Suppressor macrophage treated with lipopolysaccharide for 4 hours (primary cell): ENCODE measurements at regions not wholly inside any gene's neighbourhood (a gene's known extent, or its start where the extent isn't known, plus 50 kb on each side); places are given as distances from the start of the nearest gene placed in this dataset.
"Not testable (repeated sequence)": the region's sequence is repeated elsewhere in the genome, so short reads cannot be mapped to it uniquely, and the experiment has no call there.

Source experiments
- DNase-seq: peaks from one replicate; pipeline ENCODE4 v3.0.0-alpha.2; 2020

DNA sequence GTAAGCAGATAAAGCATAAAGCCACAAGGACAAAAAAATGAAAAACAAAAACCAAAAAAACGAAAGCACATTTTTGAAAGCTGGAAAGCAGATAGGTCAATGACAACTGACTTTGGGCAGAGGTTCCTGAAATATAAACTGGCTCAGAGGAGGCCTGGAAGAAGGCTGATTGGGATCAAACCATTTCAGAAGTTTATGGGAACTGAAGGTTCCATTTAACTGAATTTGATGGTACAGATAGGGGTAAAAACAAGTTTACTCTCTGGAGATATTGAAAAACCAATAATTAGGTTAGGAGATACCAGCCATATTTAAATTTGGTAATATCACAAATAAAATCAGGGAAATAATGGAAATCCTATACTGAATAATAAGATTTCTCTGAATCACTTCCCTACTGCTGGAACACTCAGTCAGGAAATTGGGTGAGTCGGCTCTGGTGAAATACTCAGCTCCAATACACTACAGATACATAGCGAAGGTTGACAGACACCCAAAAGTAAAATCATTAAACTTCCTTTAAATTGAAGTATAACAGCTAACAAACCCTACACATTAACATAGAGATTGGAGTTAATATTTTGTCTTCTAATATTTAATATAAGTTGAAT lies 1584.3 kb downstream of the STIM2 start:
- no peak for DNase-seq

DNA sequence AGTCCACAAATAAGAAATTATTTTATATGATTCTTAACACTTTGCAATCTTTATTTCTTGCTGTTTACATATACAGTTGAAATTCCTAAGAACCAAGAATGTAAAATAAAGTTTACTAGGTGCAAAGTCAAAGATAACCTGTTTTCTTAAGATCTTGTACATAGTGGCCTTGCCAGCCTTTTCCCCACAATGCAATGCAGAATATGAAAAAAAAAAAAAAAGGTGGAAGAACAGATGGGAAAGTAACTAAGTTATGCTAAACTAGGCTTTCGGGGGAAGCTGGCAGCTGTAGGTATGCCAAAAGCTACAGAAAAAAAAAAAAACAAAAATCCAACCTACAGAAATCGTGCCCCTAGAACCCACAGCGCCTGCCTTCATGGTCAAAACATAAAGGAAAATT lies 1588.4 kb downstream of the STIM2 start:
- no peak for DNase-seq

DNA sequence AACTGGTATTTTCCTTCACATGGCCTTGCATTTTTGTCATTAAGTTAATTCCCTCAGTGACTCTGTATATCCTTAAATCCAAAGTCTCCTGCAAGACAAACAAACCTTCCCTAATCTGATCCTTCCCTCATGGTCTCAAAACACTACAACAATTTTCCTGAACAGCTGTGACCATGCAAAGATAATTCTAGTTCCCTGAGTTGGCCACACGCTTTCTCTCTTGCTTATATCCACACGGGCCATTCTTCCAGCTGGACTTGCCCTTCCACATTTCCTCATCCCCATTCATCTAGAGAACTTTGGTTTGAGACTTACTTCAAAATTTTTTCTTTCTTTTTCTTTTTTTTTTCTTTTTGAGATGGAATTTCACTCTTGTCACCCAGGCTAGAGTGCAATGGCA lies 1590.7 kb downstream of the STIM2 start:
- no peak for DNase-seq

- no peak for DNase-seq
These were observed 1602.4 kb downstream of the STIM2 start for GRCh38 chr4:28462766-28463700.

DNA sequence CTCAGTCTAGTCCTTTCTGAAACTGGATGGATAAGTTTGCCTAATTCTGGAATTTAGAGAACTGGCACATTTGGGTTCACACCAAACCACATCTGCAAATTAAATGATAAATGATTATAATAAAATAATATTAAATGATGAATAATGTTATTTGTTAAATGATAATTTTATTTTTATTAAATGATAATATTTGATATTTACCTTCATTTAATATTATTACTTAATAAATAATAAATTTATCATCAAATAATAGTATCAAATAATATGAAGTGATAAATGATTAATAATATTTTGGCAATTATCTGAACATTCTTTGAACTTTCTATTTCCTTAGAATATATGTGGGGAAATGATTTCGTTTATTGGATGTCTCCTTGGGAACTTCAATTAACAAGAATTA lies 1604.2 kb downstream of the STIM2 start:
- no peak for DNase-seq

- DNase-seq, result not testable (repeated sequence)
These were observed 1606.2 kb downstream of the STIM2 start for GRCh38 chr4:28466886-28467285.

- DNase-seq, result no peak
These were observed 1608.7 kb downstream of the STIM2 start for GRCh38 chr4:28469387-28469786.

GRCh38 chr4:28469886-28470285 lies 1609.2 kb downstream of the STIM2 start:
- DNase-seq, result no peak

DNA sequence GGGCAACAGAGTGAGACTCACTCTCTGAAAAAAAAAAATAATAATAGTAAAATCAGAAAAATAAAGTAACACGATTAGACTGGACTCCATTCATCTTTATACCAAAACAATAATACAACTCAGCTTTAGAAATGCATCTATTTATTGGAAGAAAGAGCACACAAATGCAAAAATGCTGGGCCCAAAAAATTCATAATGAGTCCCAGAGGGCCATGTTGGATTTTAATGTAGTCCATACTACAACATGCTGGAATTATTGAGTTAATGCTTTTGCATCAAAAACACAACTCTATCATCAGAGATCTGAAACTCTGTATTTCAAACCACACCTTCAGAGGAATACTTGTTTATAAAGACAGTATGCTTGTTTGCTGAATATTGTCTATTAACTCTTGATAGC lies 1614.7 kb downstream of the STIM2 start:
- DNase-seq, result no peak

GRCh38 chr4:28479666-28480065 lies 1619.0 kb downstream of the STIM2 start:
- DNase-seq, result no peak

GRCh38 chr4:28481565-28481964 lies 1620.9 kb downstream of the STIM2 start:
- DNase-seq, result no peak

- DNase-seq, result no peak
These were observed 1622.1 kb downstream of the STIM2 start for GRCh38 chr4:28482580-28483270.

- no peak for DNase-seq
These were observed 1627.4 kb downstream of the STIM2 start for GRCh38 chr4:28488021-28488420.

DNA sequence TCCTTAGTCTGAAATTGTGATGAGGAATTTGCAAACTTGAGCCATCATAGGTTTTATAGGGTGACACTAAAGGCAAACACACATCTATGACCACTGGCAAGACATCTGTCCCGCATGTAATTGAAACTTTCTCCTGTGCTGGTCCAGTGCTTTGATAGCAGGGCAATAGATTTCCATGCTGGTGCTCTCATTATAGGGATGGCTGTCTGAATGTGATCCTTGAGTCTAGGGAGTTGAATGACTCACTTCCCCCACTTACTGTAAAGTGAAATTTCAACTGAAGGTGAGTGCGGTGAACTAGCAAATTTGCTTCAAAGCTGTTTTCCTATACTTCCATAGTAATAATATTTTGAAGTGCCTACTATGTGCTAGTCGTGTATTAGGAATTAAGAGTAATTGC lies 1630.0 kb downstream of the STIM2 start:
- DNase-seq, result no peak

DNA sequence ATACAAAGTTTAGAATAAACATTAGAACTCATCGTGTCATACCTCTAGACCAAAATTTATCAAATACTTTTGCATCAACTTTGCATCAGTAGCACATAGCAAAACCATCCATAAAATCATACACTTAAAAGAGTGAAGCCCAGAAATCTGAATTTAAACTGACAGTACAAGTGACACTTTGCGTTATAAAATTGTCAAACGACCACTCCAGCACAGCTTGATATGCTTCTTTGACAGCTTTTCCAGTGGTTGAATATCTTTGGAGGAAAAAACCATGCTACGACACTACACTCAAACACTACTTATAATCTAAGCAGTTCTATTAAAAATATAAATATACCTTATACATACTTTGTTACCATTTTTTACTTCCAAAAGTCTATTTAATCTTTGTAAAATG lies 1644.4 kb downstream of the STIM2 start:
- DNase-seq, result no peak

DNA sequence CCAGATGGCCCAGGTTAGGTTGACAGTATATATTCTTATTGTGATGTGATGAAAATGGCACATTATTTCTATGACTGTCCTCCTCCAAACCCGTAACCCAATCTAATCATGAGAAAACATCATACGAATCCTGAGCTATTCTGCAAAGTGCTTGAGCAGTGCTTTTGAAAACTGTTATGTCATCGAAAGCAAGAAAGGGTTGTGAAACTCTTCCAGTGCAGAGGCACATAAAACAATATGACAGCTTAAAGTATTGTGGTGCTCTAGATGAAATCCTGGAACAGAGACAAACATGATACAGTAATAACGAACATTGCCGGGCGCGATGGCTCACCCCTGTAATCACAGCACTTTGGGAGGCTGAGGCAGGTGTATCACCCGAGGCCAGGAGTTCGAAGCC lies 1648.0 kb downstream of the STIM2 start:
- DNase-seq, result no peak

GRCh38 chr4:28514766-28515165 lies 1654.1 kb downstream of the STIM2 start:
- DNase-seq, result not testable (repeated sequence)

GRCh38 chr4:28518561-28519165 lies 1658.0 kb downstream of the STIM2 start:
- no peak for DNase-seq

DNA sequence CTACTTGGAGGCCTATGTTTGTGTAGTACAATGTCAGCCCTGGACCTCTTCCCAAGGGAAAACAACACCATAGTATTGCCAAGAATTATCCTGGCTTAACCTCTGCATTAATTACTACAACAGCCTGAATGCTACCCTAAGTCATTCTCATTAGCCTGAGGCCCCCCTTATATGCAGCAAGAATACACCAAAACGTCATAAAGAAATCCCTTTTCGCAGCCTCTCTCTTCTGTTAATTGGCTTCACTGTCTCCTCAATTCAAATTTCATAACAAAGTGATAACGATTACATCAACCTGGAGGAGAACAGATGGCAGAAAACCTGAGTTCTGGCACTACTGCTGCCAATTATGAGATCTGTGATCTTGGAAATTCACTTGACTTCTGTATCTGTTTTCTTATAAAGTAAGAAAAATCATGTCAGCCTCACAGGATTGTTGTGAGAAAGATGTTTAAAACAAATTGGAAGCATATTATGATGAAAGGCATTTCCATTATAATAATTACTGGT lies 1663.1 kb downstream of the STIM2 start:
- no peak for DNase-seq

DNA sequence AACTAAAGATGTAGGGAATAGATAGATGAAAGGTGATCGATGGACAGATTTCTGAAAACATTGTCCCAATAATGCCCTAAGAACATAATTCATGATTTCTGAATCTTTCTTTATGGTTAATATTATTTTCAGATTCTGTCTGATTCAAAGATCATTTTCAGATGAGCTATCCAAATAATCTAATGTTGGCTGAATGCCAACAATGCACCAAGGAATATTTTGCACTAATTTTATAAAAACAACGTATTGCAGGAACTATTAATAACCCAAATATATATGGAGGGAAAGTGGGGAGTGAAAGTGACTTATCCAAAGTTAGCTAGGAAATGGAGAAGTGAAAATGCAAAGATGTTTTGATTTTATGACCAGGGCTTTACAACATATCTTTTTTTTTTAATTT lies 1675.5 kb downstream of the STIM2 start:
- no peak for DNase-seq

- DNase-seq, result no peak
These were observed 1685.3 kb downstream of the STIM2 start for GRCh38 chr4:28545986-28546385.

- no peak for DNase-seq
These were observed 1687.5 kb downstream of the STIM2 start for GRCh38 chr4:28548136-28548535.

- DNase-seq, result no peak
These were observed 1688.0 kb downstream of the STIM2 start for GRCh38 chr4:28548594-28548993.
